Epithelial cell of proximal tubule (primary cell): ENCODE measurements at regions not wholly inside any gene's neighbourhood (a gene's known extent, or its start where the extent isn't known, plus 50 kb on each side); places are given as distances from the start of the nearest gene placed in this dataset.
"Not testable (repeated sequence)": the region's sequence is repeated elsewhere in the genome, so short reads cannot be mapped to it uniquely, and the experiment has no call there.

Experiments used
- DNase-seq: peaks from one replicate; pipeline ENCODE4 v3.0.0-alpha.2; 2011; ENCODE audit warnings: low read depth
- H3K4me3 ChIP-seq: 2 replicates; pipeline ENCODE4 v1.5.1; 2011; ENCODE audit warnings: low read depth, mild to moderate bottlenecking, low read length
- CTCF ChIP-seq: conservative IDR thresholded peaks from 2 replicates; pipeline ENCODE4 v1.5.1; 2012; ENCODE audit warnings: low read depth, mild to moderate bottlenecking, low read length

- no peak overlapping the region for H3K4me3 ChIP-seq
- TF ChIP-seq CTCF = no peak
- peak; percentile 66 for DNase-seq
Measured at GRCh38 chr6:126721581-126722160, 381.8 kb downstream of the CENPW start.

- no peak for TF ChIP-seq CTCF
- no peak overlapping the region for H3K4me3 ChIP-seq
- no peak for DNase-seq
Measured at GRCh38 chr6:126722411-126722810, 382.5 kb downstream of the CENPW start.

- TF ChIP-seq CTCF = no peak
Measured at GRCh38 chr6:126723541-126724170, 383.7 kb downstream of the CENPW start.

GRCh38 chr6:126724821-126725220, 384.9 kb downstream of the CENPW start:
- DNase-seq = no peak
- TF ChIP-seq CTCF = no peak
- no peak overlapping the region for H3K4me3 ChIP-seq

More at GRCh38 chr6:126723541-126724170, 383.7 kb downstream of the CENPW start:
- no peak for DNase-seq
- H3K4me3 ChIP-seq = no peak overlapping the region

GRCh38 chr6:126726454-126726853, 386.5 kb downstream of the CENPW start:
- DNase-seq = not testable (repeated sequence)

GRCh38 chr6:126738146-126738545, 380.3 kb upstream of the RSPO3 start:
- H3K4me3 ChIP-seq = no peak overlapping the region
- TF ChIP-seq CTCF = no peak
- DNase-seq = no peak

More at GRCh38 chr6:126726454-126726853, 386.5 kb downstream of the CENPW start:
- H3K4me3 ChIP-seq = not testable (repeated sequence)

GRCh38 chr6:126738641-126739040, 379.8 kb upstream of the RSPO3 start:
- no peak for DNase-seq
- TF ChIP-seq CTCF = no peak
- no peak overlapping the region for H3K4me3 ChIP-seq
